Hepatocyte (in vitro differentiated cells): ENCODE measurements at regions not wholly inside any gene's neighbourhood (a gene's known extent, or its start where the extent isn't known, plus 50 kb on each side); places are given as distances from the start of the nearest gene placed in this dataset.

Experiments
- DNase-seq: peaks from one replicate; pipeline ENCODE4 v3.0.0-alpha.2; 2016; ENCODE audit warnings: low spot score
- H2AFZ ChIP-seq: fragments of 200-600 bp; sonication (generic); 2 replicates; pipeline ENCODE4 v1.6.0; 2016; ENCODE audit warnings: antibody characterized with exemption, mild to moderate bottlenecking
- H3K27ac ChIP-seq: fragments of 200-600 bp; sonication (generic); 2 replicates; pipeline ENCODE4 v1.5.1; 2016; ENCODE audit warnings: mild to moderate bottlenecking
- H3K27me3 ChIP-seq: fragments of 200-600 bp; sonication (generic); 2 replicates; pipeline ENCODE4 v1.6.1; 2016
- H3K36me3 ChIP-seq: fragments of 200-600 bp; sonication (generic); replicated peaks from 2 replicates; pipeline ENCODE4 v1.5.1; 2016; ENCODE audit warnings: low read depth; ENCODE audit not compliant: insufficient read depth
- H3K4me1 ChIP-seq: fragments of 200-600 bp; sonication (generic); 2 replicates; pipeline ENCODE4 v1.5.1; 2016; ENCODE audit warnings: mild to moderate bottlenecking, moderate library complexity; ENCODE audit not compliant: insufficient read depth
- H3K4me2 ChIP-seq: fragments of 200-600 bp; sonication (generic); 2 replicates; pipeline ENCODE4 v1.6.0; 2016
- H3K4me3 ChIP-seq: fragments of 200-600 bp; sonication (generic); 2 replicates; pipeline ENCODE4 v1.5.1; 2016; ENCODE audit warnings: mild to moderate bottlenecking
- H3K79me2 ChIP-seq: fragments of 200-600 bp; sonication (generic); 2 replicates; pipeline ENCODE4 v1.6.0; 2017; ENCODE audit warnings: mild to moderate bottlenecking
- H3K9me2 ChIP-seq: fragments of 200-600 bp; sonication (generic); replicated peaks from 2 replicates; pipeline ENCODE4 v1.6.0; 2017; ENCODE audit warnings: mild to moderate bottlenecking; ENCODE audit not compliant: insufficient read depth
- H3K9me3 ChIP-seq: fragments of 200-600 bp; sonication (generic); 2 replicates; pipeline ENCODE4 v1.5.1; 2016; ENCODE audit warnings: low read depth, mild to moderate bottlenecking
- H4K20me1 ChIP-seq: fragments of 200-600 bp; sonication (generic); 2 replicates; pipeline ENCODE4 v1.6.0; 2016; ENCODE audit warnings: mild to moderate bottlenecking; ENCODE audit not compliant: insufficient read depth, poor library complexity, severe bottlenecking
- EZH2 ChIP-seq: fragments of 200-600 bp; sonication (generic); IDR thresholded peaks from 2 replicates; pipeline ENCODE4 v1.6.1; 2016; ENCODE audit warnings: antibody characterized with exemption, mild to moderate bottlenecking, borderline replicate concordance
- EZH2phosphoT487 ChIP-seq: fragments of 200-600 bp; sonication (generic); IDR thresholded peaks from one replicate; pipeline ENCODE4 v1.6.1; 2018; ENCODE audit warnings: antibody characterized with exemption, mild to moderate bottlenecking, low read depth, moderate library complexity; ENCODE audit not compliant: unreplicated experiment, severe bottlenecking
- WGBS: methylation state at CpG from one replicate; pipeline ENCODE4 v1.1.6; 2016; ENCODE audit warnings: low lambda C conversion rate; ENCODE audit errors: missing lambda C conversion rate; 5-methylcytosine and 5-hydroxymethylcytosine counted together
- TF ChIP-seq, protein P1 (sequence below): fragments of 200-600 bp; sonication (generic); IDR thresholded peaks from 2 replicates; pipeline ENCODE4 v1.5.1; 2016; ENCODE audit warnings: antibody characterized with exemption, mild to moderate bottlenecking; ENCODE audit not compliant: poor library complexity

DNA sequence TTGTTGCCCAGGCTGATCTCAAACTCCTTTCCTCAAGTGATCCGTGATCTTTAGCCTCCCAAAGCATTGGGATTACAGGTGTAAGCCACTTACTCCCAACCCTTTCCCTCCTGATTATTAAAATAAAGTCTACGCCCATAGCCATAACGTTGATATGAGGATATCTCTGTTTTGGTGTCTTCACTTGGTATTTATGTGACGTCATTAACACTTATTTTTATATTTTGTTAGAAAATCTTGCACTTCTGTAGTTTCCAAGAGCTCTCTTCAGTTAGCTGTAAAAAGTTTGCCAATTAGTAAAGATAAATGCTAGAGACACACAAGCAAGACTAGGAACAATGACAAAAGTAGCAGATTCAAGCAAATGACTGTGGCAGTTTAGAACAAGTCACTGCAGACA lies 115.6 kb upstream of the HSF2 start:
- TF ChIP-seq EZH2 (no peak), EZH2phosphoT487 (no peak)
- TF ChIP-seq, protein P1, sequence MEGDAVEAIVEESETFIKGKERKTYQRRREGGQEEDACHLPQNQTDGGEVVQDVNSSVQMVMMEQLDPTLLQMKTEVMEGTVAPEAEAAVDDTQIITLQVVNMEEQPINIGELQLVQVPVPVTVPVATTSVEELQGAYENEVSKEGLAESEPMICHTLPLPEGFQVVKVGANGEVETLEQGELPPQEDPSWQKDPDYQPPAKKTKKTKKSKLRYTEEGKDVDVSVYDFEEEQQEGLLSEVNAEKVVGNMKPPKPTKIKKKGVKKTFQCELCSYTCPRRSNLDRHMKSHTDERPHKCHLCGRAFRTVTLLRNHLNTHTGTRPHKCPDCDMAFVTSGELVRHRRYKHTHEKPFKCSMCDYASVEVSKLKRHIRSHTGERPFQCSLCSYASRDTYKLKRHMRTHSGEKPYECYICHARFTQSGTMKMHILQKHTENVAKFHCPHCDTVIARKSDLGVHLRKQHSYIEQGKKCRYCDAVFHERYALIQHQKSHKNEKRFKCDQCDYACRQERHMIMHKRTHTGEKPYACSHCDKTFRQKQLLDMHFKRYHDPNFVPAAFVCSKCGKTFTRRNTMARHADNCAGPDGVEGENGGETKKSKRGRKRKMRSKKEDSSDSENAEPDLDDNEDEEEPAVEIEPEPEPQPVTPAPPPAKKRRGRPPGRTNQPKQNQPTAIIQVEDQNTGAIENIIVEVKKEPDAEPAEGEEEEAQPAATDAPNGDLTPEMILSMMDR: no peak
- Histone ChIP-seq H3K9me2 (no peaks in the 10 kb centered on the region), H3K27me3 (no peaks in the 10 kb centered on the region), H2AFZ (no peak overlapping the region), H3K36me3 (no peaks in the 10 kb centered on the region), H3K4me3 (no peak overlapping the region), H3K27ac (no peak overlapping the region), H3K4me2 (no peak overlapping the region), H3K4me1 (no peaks in the 10 kb centered on the region), H3K9me3 (no peaks in the 10 kb centered on the region), H3K79me2 (no peaks in the 10 kb centered on the region), H4K20me1 (no peaks in the 10 kb centered on the region)
- DNase-seq: no peak
- WGBS: 89% methylated on average over 4 of the region's 4 CpGs

DNA sequence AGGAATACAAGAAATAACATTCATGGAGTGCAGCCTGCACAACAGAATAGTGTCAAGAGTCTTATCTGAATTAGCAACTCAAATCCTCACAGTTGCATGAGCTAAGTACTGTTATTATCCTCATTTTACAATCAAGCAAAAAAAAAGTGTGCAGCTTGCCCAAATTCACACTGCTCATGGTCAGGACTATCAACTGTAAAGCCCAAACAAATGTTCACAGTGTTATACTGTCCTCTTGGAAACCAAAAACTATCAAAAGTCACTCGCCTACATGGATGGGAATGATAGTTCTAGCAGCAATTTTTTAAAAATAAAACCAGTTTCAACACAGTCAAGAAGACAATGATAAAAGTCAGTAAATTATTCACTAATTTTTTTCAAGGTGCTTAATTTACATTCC lies 114.6 kb upstream of the HSF2 start:
- TF ChIP-seq, protein P1: no peak
- TF ChIP-seq EZH2: no peak
- no peak for TF ChIP-seq EZH2phosphoT487

DNA sequence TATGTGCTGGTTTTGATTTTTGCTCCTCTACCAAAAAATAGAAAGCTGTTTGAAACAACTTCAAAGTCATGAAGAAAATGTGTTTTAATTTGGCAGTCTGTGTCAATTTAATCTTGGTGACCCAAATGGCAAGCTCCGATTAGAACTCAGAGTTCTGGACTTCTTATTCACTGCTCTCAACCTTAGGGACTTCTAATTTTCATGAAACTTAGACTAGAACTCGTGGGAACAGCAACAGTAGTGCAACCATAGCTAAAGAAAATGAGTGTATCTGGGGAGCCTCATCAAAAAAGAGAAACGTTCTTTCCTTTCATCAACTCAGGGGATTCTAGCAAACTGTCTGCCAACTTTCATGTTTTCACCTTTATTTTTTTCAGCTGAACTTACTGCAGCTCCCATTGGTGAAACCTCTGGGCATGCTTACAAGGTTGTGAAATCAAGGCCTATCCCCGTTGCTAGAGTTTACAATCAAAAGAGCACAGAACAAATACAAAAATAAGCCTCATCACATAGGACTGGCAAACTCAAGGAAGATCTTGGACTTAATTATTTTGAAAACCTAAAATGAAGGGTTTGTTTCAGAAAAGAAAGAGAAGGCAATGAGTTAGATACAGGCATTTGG lies 114.0 kb upstream of the HSF2 start:
- no peak for TF ChIP-seq EZH2phosphoT487
- TF ChIP-seq, protein P1: no peak
- TF ChIP-seq EZH2: no peak

More for the DNA sequence above, 114.6 kb upstream of the HSF2 start:
- Histone ChIP-seq H3K27me3 (no peaks in the 10 kb centered on the region), H3K36me3 (no peaks in the 10 kb centered on the region), H4K20me1 (no peaks in the 10 kb centered on the region), H3K9me3 (no peaks in the 10 kb centered on the region), H2AFZ (no peak overlapping the region), H3K9me2 (no peaks in the 10 kb centered on the region), H3K4me2 (no peak overlapping the region), H3K4me1 (no peaks in the 10 kb centered on the region), H3K79me2 (no peaks in the 10 kb centered on the region), H3K27ac (no peak overlapping the region), H3K4me3 (no peak overlapping the region)
- no peak for DNase-seq
- 94% methylated on average over 1 of the region's 1 CpG for WGBS

More for the DNA sequence above, 114.0 kb upstream of the HSF2 start:
- Histone ChIP-seq H2AFZ (no peak overlapping the region), H3K36me3 (no peaks in the 10 kb centered on the region), H3K27ac (no peak overlapping the region), H3K9me2 (no peaks in the 10 kb centered on the region), H3K4me3 (no peak overlapping the region), H3K4me1 (no peaks in the 10 kb centered on the region), H3K9me3 (no peaks in the 10 kb centered on the region), H3K27me3 (no peaks in the 10 kb centered on the region), H3K4me2 (no peak overlapping the region), H3K79me2 (no peaks in the 10 kb centered on the region), H4K20me1 (no peaks in the 10 kb centered on the region)
- WGBS: 72% methylated on average over 4 of the region's 4 CpGs
- no peak for DNase-seq
